ENCODE measurements at regions not wholly inside any gene's neighbourhood (a gene's known extent, or its start where the extent isn't known, plus 50 kb on each side); places are given as distances from the start of the nearest gene placed in this dataset.

DNA sequence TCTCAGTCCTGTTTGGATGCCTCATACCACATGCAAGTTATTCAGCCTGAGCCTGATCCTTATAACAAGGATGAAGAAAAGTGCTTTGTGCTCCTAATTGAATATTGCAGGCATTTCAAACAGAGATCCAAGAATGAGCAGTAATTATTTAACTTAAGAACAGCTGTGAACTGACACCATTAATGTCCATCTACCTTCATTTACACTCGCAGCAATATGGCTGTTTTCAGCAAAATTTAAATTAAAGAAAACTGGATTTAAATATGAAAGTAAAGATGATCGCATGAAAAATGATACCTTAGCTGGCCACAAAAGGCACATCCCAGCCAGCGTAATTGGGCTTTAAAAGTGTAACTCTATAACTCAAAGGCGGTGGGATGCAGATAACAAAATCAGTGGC, 466.3 kb downstream of the GALC start:
- H3K4me1 ChIP-seq (replicated peaks in 1 of 2) = no peaks in the 10 kb centered on the region

DNA sequence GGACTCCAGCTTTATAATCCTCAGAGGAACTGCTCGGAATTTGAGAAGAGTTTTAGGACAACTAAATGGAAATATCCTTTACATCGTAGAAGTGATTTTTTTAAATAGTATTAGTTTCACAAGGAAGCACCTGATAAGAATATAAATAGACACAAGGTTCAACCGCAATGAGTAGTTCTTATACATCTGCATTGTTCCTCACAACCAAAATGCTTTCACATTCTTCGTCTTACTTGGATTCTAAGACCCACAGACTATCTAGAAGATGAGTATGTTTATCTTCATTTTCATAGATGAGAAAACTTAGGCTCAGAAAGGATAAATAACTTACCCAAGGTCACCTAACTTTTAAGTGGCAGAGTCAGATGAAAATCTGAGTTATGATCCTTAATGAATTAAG, 469.0 kb downstream of the GALC start:
- Histone ChIP-seq H3K9me3 (replicated peaks in 1 of 3) (no peaks in the 10 kb centered on the region), H3K27ac (no peak overlapping the region), H3K27me3 (no peaks in the 10 kb centered on the region), H3K4me3 (no peak overlapping the region), H3K4me1 (replicated peaks in 1 of 2) (no peaks in the 10 kb centered on the region), H3K36me3 (replicated peaks in 1 of 2) (no peaks in the 10 kb centered on the region)
- TF ChIP-seq, protein P1, sequence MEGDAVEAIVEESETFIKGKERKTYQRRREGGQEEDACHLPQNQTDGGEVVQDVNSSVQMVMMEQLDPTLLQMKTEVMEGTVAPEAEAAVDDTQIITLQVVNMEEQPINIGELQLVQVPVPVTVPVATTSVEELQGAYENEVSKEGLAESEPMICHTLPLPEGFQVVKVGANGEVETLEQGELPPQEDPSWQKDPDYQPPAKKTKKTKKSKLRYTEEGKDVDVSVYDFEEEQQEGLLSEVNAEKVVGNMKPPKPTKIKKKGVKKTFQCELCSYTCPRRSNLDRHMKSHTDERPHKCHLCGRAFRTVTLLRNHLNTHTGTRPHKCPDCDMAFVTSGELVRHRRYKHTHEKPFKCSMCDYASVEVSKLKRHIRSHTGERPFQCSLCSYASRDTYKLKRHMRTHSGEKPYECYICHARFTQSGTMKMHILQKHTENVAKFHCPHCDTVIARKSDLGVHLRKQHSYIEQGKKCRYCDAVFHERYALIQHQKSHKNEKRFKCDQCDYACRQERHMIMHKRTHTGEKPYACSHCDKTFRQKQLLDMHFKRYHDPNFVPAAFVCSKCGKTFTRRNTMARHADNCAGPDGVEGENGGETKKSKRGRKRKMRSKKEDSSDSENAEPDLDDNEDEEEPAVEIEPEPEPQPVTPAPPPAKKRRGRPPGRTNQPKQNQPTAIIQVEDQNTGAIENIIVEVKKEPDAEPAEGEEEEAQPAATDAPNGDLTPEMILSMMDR (IDR thresholded peaks at IDR 0.05) = no peak
- TF ChIP-seq POLR2A (IDR thresholded peaks at IDR 0.05) = no peak
- 74 to 84% (median 81%) methylated on average over 4 of the region's 4 CpGs for WGBS, 4 donors
- intact Hi-C loops (cut with DNase I) = no loop called here
- no peak for DNase-seq

More for the DNA sequence above, 466.3 kb downstream of the GALC start:
- no peak for TF ChIP-seq POLR2A (IDR thresholded peaks at IDR 0.05)
- TF ChIP-seq, protein P1 (IDR thresholded peaks at IDR 0.05) = no peak
- H3K27me3 ChIP-seq = no peaks in the 10 kb centered on the region
- H3K36me3 ChIP-seq (replicated peaks in 1 of 2) = no peaks in the 10 kb centered on the region
- DNase-seq = no peak
- no peak overlapping the region for H3K27ac ChIP-seq
- no peaks in the 10 kb centered on the region for H3K9me3 ChIP-seq (replicated peaks in 1 of 3)
- WGBS, 4 donors = 68 to 84% (median 73%) methylated on average over 4 of the region's 4 CpGs
- intact Hi-C loops (cut with DNase I) = no loop called here
- no peak overlapping the region for H3K4me3 ChIP-seq

DNA sequence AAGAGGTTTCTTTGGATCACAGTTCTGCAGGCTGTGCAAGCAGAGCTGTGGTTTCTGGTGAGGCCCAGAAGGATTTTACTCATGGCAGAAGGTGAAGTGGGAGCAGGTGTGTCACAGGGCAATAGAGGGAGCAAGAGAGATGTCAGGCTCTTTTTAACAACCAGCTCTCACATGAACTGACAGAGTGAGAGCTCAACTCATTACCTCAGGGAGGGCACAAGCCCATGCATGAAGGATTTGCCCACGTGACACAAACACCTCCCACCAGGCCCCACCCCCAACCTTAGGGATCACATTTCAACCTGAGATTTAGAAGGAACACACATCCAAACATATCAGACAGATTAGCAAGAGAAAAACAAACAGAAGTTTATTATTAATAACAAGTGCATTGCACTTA, 470.4 kb downstream of the GALC start:
- TF ChIP-seq, protein P1 (IDR thresholded peaks at IDR 0.05) = no peak
- TF ChIP-seq POLR2A (IDR thresholded peaks at IDR 0.05) = no peak
- WGBS, 4 donors = 0 to 31% (median 14%) methylated on average over 1 of the region's 1 CpG
- Histone ChIP-seq H3K9me3 (replicated peaks in 1 of 3) (no peaks in the 10 kb centered on the region), H3K27ac (no peak overlapping the region), H3K36me3 (replicated peaks in 1 of 2) (no peaks in the 10 kb centered on the region), H3K27me3 (no peaks in the 10 kb centered on the region), H3K4me1 (replicated peaks in 1 of 2) (no peaks in the 10 kb centered on the region), H3K4me3 (no peak overlapping the region)
- intact Hi-C loops (cut with DNase I) = no loop called here
- DNase-seq = no peak

DNA sequence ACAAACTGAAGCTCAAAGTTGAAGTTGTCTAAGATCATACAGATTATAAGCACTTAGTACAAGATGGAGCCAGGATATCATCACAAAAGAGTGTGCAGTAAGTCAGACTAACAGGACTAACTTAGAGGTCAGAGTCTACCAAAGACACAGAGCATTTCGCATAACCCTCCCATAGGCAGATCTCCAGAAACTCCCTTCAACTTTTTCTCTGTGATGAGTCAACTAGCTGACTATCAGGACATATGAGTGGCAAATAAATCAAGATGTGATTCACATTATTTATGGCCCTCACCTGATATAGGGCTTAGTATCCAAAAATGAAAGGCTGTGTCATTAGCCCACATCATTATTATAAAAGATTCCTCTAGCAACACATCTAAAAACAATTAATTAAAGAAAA, 484.6 kb downstream of the GALC start:
- intact Hi-C loops (cut with DNase I) = no loop called here
- DNase-seq = no peak
- Histone ChIP-seq H3K4me3 (no peak overlapping the region), H3K27me3 (no peaks in the 10 kb centered on the region), H3K9me3 (replicated peaks in 1 of 3) (no peaks in the 10 kb centered on the region), H3K27ac (no peak overlapping the region), H3K4me1 (replicated peaks in 1 of 2) (no peaks in the 10 kb centered on the region), H3K36me3 (replicated peaks in 1 of 2) (no peaks in the 10 kb centered on the region)
- TF ChIP-seq POLR2A (IDR thresholded peaks at IDR 0.05) = no peak
- TF ChIP-seq, protein P1 (IDR thresholded peaks at IDR 0.05) = no peak
- 28 to 80% (median 54%) methylated on average over 1 of the region's 1 CpG for WGBS, 4 donors

All from adrenal gland (tissue), 9 donors.